Activated CD4-positive, alpha-beta T cell treated with anti-CD3 and anti-CD28 coated beads for 36 hours (primary cell): ENCODE measurements at regions not wholly inside any gene's neighbourhood (a gene's known extent, or its start where the extent isn't known, plus 50 kb on each side); places are given as distances from the start of the nearest gene placed in this dataset.

Source experiments
- ATAC-seq: fragments of 200-7000 bp; cut with Tn5 transposase; one replicate; pipeline ENCODE4 v1.10.0; 2021; ENCODE audit warnings: mild to moderate bottlenecking, moderate library complexity
- CTCF ChIA-PET: fragments of 350-600 bp; sonication (Branson Sonifier 250); formaldehyde crosslinking; loops from one replicate; lab custom pipeline; 2021; ENCODE audit warnings: antibody characterized with exemption; lab: Charles Lee
- POLR2A ChIA-PET: fragments of 350-600 bp; sonication (Branson Sonifier 250); formaldehyde crosslinking; loops from one replicate; lab custom pipeline; 2021; ENCODE audit warnings: antibody characterized with exemption, inconsistent platforms; lab: Charles Lee
- DNase-seq: peaks from one replicate; pipeline ENCODE4 v3.0.0-alpha.2; 2020
- H3K27ac Mint-ChIP-seq: one replicate; pipeline ENCODE4 v1.8.0; 2021; ENCODE audit warnings: mixed read lengths
- H3K27me3 Mint-ChIP-seq: one replicate; pipeline ENCODE4 v1.8.0; 2021; ENCODE audit warnings: mixed read lengths
- H3K36me3 Mint-ChIP-seq: one replicate; pipeline ENCODE4 v1.8.0; 2021; ENCODE audit warnings: low read depth, mixed read lengths
- H3K4me1 Mint-ChIP-seq: one replicate; pipeline ENCODE4 v1.8.0; 2021; ENCODE audit warnings: mixed read lengths
- H3K4me3 Mint-ChIP-seq: one replicate; pipeline ENCODE4 v1.8.0; 2021; ENCODE audit warnings: mild to moderate bottlenecking, moderate library complexity, mixed read lengths
- H3K9me3 Mint-ChIP-seq: one replicate; pipeline ENCODE4 v1.8.0; 2021; ENCODE audit warnings: low read depth, mixed read lengths
- intact Hi-C, 2 experiments: fragments of 100-400 bp; cut with DNase I in 1 of 2; cut with micrococcal nuclease in 1 of 2; formaldehyde crosslinking; loops; one replicate each; pipeline versions ENCODE4 v1.14.2 to v1.15.1; 2022 to 2024; cut with DNase I, micrococcal nuclease

DNA sequence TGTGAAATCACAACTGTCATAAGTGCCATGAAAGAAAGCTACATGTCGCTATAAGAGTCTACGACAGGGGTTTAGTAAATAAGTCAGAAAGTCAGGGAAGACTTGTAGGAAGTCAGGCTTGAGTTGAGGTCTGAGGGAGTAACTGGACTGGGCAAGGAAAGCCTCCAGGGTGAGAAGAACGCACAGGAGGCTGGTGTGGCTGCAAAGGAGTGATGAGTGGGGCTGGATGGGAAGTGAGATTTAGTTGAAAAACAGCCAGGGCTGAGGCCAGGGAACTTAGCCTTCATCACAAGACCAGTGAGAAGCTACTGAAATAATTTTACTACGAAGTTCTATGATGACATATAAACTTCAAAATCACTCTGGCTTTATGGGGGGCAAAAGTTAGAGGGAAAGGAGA is 763.7 kb upstream of the PHF14 start:
- ChIA-PET CTCF (no interaction called here), POLR2A (no interaction called here)
- Mint-ChIP-seq H3K4me3 (no peak overlapping the region), H3K9me3 (no peaks in the 10 kb centered on the region), H3K27me3 (no peaks in the 10 kb centered on the region), H3K27ac (no peak overlapping the region), H3K36me3 (no peaks in the 10 kb centered on the region), H3K4me1 (no peaks in the 10 kb centered on the region)
- DNase-seq, result no peak
- ATAC-seq, result no peak
- intact Hi-C loops, result no loop called here

DNA sequence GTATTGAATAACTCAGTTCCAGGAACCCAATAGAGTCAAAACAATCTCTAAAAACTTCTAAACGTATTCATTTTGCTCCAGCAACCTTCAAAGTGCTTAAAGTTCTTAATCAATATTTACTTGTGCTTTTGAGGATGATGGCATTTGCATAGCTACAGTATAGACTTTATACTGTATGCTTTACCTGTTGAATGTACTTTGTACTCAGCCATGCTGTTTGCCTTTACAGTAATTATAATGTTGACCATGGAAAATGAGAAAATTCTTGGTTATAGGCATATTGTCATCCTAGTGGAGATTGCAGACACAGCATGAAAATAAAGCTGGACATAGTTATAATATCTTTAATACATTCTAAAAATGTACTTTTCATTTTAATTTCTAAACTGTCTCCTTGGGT is 762.7 kb upstream of the PHF14 start:
- Mint-ChIP-seq H3K27me3 (no peaks in the 10 kb centered on the region), H3K4me3 (no peak overlapping the region), H3K27ac (no peak overlapping the region), H3K4me1 (no peaks in the 10 kb centered on the region), H3K9me3 (no peaks in the 10 kb centered on the region), H3K36me3 (no peaks in the 10 kb centered on the region)
- ATAC-seq, result no peak
- ChIA-PET POLR2A (no interaction called here), CTCF (no interaction called here)
- intact Hi-C loops, result no loop called here
- DNase-seq, result no peak

DNA sequence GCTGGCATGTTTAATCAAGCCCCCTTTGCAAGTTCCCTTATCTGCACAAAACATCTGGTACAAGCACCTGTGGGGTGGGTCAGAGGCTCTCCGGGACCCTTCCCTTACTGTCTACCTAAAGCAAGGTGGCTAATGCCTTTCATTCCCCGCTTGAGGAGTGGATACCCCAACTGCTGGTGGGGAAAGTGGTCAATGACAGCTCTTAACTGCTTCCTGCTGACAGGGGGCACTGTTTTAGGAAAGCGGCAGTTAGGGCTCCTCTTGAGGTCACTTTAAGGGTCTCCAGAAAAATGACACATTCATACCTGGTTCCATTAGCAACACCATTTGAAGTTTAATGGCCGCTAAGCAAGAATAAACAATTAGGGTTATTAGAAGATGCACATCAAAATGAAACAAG is 761.8 kb upstream of the PHF14 start:
- peaks cover 3% of the 10 kb centered on the region for H3K9me3 Mint-ChIP-seq
- intact Hi-C loops, result no loop called here
- CTCF ChIA-PET, result no interaction called here
- no peak overlapping the region for H3K27ac Mint-ChIP-seq
- ATAC-seq (no peak), DNase-seq (no peak)
- H3K27me3 Mint-ChIP-seq, result no peaks in the 10 kb centered on the region
- no peaks in the 10 kb centered on the region for H3K4me1 Mint-ChIP-seq
- H3K4me3 Mint-ChIP-seq, result no peak overlapping the region
- POLR2A ChIA-PET, result no interaction called here
- H3K36me3 Mint-ChIP-seq, result no peaks in the 10 kb centered on the region

DNA sequence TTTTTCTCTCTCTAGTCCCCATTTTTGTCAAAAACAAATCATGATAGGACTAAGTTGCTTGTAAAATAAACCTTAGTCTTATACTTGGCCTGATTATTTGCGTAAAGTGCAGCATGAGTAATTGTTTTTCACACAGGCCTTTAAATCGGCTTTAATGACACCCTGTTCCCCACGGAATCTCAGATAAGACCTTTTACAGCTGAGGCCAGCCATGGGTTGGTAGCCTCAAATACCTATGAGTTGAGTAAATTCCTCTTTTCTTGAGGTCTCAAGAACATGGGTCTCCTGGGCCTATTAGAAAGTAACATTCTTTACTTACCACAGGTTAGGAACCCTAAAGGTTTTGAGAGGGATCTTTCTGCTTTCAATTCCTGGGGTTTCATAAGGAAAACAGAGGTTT is 761.0 kb upstream of the PHF14 start:
- intact Hi-C loops, result no loop called here
- ChIA-PET POLR2A (no interaction called here), CTCF (no interaction called here)
- Mint-ChIP-seq H3K27me3 (no peaks in the 10 kb centered on the region), H3K4me1 (no peaks in the 10 kb centered on the region), H3K4me3 (no peak overlapping the region), H3K27ac (no peak overlapping the region), H3K9me3 (peaks cover 3% of the 10 kb centered on the region), H3K36me3 (no peaks in the 10 kb centered on the region)
- DNase-seq (no peak), ATAC-seq (no peak)

DNA sequence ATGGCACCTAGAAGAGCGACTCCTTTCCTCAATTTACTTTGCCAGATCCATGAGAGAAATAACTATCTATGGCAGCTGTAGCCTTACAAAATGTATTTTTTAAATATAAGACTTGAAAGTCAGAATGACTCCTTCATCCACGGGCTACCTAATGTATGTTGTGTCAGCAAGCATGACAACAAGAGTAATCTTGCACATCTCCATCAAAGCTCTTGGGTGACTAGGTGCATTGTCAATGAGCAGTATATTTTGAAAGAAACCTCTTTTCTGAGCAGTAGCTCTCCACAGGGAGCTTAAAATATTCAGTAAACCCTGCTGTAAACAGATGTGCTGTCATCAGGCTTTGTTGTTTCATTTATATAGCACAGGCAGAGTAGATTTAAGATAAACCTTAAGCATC is 757.2 kb upstream of the PHF14 start:
- H3K27ac Mint-ChIP-seq, result no peak overlapping the region
- DNase-seq, result no peak
- no peak overlapping the region for H3K4me3 Mint-ChIP-seq
- no peaks in the 10 kb centered on the region for H3K27me3 Mint-ChIP-seq
- CTCF ChIA-PET, result no interaction called here
- POLR2A ChIA-PET, result no interaction called here
- no peaks in the 10 kb centered on the region for H3K4me1 Mint-ChIP-seq
- intact Hi-C loops, result no loop called here
- peaks cover 5% of the 10 kb centered on the region for H3K9me3 Mint-ChIP-seq
- ATAC-seq, result no peak
- no peaks in the 10 kb centered on the region for H3K36me3 Mint-ChIP-seq

DNA sequence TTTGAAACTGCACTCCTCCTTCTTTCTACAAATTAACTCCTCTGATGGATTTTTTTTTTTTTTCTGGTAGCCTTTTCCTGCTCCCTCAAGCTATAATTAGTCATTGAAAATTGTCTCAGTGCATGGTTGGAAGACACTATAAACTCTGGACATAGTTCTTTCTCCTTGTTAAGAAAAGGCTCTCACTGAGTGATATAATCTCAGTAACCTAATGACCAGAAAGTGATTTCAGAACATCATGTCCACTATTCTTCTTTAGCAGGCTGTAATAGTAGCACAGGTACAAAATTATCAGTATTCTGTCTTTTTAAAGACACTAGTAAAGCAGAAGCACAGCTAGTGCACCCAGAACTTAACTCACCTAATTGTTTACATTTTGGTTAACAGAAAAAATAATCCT is 752.6 kb upstream of the PHF14 start:
- H3K27me3 Mint-ChIP-seq, result no peaks in the 10 kb centered on the region
- no peak for DNase-seq
- ATAC-seq, result no peak
- H3K4me1 Mint-ChIP-seq, result no peaks in the 10 kb centered on the region
- intact Hi-C loops, result no loop called here
- ChIA-PET CTCF (no interaction called here), POLR2A (no interaction called here)
- H3K36me3 Mint-ChIP-seq, result no peaks in the 10 kb centered on the region
- no peak overlapping the region for H3K4me3 Mint-ChIP-seq
- peaks cover 6% of the 10 kb centered on the region for H3K9me3 Mint-ChIP-seq
- H3K27ac Mint-ChIP-seq, result no peak overlapping the region

DNA sequence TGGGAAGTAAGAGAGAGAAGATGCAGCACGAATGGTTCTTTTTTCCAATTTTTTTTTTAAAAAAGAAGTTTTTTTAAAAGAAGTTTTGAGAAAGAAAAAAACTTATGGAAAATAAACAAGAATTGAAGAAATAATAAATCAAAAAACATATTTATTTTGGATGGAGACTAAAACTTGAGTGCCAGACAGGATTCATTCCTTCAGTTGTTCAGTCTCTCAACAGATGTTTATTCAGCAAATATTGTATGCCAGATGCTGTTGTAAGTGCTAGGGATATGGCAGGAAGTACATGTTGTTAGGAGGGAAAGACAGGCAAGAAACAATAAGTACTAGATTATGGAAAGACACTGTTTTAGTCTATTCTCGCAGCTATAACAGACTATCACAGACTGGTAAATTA is 750.7 kb upstream of the PHF14 start:
- no peaks in the 10 kb centered on the region for H3K27me3 Mint-ChIP-seq
- H3K4me1 Mint-ChIP-seq, result no peaks in the 10 kb centered on the region
- H3K36me3 Mint-ChIP-seq, result no peaks in the 10 kb centered on the region
- intact Hi-C loops, result no loop called here
- POLR2A ChIA-PET, result no interaction called here
- peaks cover 5% of the 10 kb centered on the region for H3K9me3 Mint-ChIP-seq
- H3K4me3 Mint-ChIP-seq, result no peak overlapping the region
- CTCF ChIA-PET, result no interaction called here
- no peak for DNase-seq
- H3K27ac Mint-ChIP-seq, result no peak overlapping the region
- no peak for ATAC-seq

DNA sequence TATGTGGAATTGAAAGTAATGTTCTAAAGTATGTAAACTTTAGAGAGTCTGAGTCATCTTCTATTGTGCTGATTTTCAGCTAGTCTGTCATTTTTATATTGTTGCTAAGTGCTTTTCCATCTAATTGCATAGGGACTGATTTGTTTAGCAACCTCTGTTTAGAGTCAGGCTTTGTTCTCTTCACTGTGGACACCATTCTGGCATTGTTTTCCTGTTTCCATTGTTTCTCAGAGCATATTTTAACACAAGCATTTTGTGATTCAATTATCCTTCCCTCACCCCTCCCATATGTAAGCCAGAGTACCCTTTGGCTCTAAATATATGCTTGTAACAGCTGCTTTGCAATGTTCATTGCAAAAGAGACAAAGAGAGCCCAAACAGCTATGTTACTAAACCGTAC is 748.4 kb upstream of the PHF14 start:
- DNase-seq, result no peak
- Mint-ChIP-seq H3K9me3 (peaks cover 5% of the 10 kb centered on the region), H3K27me3 (no peaks in the 10 kb centered on the region), H3K27ac (no peak overlapping the region), H3K4me1 (no peaks in the 10 kb centered on the region), H3K4me3 (no peak overlapping the region), H3K36me3 (no peaks in the 10 kb centered on the region)
- ChIA-PET POLR2A (no interaction called here), CTCF (interaction anchor here (0.6 to 0.7 kb wide), 2 partner anchors 164 to 1170 kb away, joined by 3 read pairs; no protein-coding TSS in a partner anchor)
- intact Hi-C loops, result no loop called here
- no peak for ATAC-seq

DNA sequence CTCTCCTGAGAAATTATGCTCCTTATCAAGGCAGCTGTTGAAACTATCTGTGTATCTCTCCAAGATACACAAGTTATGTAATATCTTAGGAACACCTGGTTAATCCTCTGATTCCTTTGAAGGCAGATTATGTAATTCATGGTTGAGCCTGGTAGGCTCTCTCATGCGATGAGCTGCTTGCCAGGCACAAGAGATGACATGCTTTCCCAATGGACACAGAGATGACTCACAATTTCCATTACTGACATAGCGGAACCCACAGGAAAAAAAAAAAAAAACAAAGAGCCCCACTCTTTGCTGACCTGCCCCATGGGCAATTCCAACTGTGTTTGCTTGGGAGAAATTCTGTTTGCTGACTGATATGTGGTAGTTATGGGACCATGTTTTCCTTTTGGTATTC is 736.4 kb upstream of the PHF14 start:
- Mint-ChIP-seq H3K4me3 (no peak overlapping the region), H3K36me3 (no peaks in the 10 kb centered on the region), H3K27ac (no peak overlapping the region), H3K27me3 (no peaks in the 10 kb centered on the region), H3K9me3 (no peaks in the 10 kb centered on the region), H3K4me1 (no peaks in the 10 kb centered on the region)
- intact Hi-C loops, result no loop called here
- no peak for ATAC-seq
- POLR2A ChIA-PET, result no interaction called here
- CTCF ChIA-PET, result interaction anchor here (0.8 kb wide), 1 partner anchor 1574 kb away, joined by 3 read pairs; no protein-coding TSS in a partner anchor
- DNase-seq, result no peak

DNA sequence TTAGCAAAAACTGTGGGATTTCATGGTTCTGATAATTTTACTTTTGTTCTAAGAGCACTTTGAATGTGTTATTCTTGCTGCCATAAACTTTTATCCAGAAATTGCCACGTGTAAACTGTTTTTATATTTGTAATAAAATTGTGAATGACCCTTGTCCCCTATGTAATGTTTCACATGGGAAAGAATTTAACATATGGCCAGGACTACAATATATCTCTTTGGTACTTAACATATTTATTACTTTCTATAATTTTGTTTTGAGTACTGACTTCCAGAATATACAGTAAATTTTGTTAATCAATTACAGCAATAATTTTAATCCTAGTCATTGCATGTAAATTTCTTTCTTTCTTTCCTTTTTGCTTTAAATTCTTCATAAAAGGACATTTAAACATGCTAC is 735.0 kb upstream of the PHF14 start:
- DNase-seq (no peak), ATAC-seq (no peak)
- Mint-ChIP-seq H3K36me3 (no peaks in the 10 kb centered on the region), H3K27me3 (no peaks in the 10 kb centered on the region), H3K27ac (no peak overlapping the region), H3K4me3 (no peak overlapping the region), H3K9me3 (no peaks in the 10 kb centered on the region), H3K4me1 (no peaks in the 10 kb centered on the region)
- intact Hi-C loops, result no loop called here
- ChIA-PET CTCF (interaction anchor here (0.8 kb wide), 1 partner anchor 16 kb away, joined by 3 read pairs; no protein-coding TSS in a partner anchor), POLR2A (no interaction called here)

DNA sequence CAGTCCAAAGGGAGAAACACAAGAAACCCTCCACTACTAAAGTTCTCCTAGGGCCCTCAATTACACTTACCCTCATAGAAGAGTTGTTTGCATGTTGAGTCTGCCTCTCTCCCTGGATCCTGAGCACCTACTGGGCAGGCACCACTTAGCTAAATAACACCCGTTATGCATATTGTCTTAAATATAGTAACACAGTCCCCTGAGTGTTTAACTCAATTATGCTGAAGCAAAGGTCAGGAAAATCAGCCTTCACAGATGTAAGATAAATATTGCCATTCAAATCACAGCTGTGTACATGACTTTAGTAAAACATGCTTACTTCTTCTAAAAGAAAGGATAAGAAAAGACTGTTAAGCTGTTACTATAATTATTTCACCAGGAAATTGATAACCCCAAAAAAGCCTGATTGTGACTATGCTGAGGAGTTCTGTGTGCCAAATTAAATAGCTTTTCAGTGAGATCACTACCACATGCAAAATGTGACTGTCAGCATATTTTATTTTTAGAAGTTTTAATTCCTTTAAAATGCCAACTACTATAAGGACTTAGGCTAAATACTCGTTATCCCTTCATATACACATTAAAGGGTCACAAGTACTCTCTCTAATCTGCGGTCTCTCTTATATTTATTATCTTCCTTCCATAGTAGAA is 733.9 kb upstream of the PHF14 start:
- POLR2A ChIA-PET, result no interaction called here
- CTCF ChIA-PET, result no interaction called here
- H3K4me3 Mint-ChIP-seq, result no peak overlapping the region
- ATAC-seq (no peak), DNase-seq (no peak)
- no peak overlapping the region for H3K27ac Mint-ChIP-seq
- H3K4me1 Mint-ChIP-seq, result no peaks in the 10 kb centered on the region
- H3K9me3 Mint-ChIP-seq, result no peaks in the 10 kb centered on the region
- intact Hi-C loops, result no loop called here
- no peaks in the 10 kb centered on the region for H3K36me3 Mint-ChIP-seq
- no peaks in the 10 kb centered on the region for H3K27me3 Mint-ChIP-seq

DNA sequence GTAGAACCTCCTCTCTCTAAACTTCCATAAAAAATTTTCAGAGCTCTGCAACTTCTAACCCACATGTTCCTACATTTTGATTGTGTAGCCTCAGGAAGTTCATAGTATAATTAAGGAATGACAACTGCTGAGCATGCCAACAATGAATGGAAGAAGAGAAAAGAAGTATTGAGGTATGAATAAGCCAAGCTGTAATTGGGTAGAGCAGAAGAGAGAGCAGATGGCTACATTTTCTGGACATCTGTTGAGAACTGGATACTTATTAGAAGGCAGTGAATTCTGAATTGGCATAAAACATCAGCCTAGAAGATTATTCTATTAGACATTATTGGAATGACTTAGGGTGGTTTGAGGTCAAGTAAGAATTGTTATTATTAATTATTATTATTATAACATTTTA is 728.3 kb upstream of the PHF14 start:
- CTCF ChIA-PET, result no interaction called here
- DNase-seq, result no peak
- no peak for ATAC-seq
- Mint-ChIP-seq H3K36me3 (no peaks in the 10 kb centered on the region), H3K4me1 (no peaks in the 10 kb centered on the region), H3K4me3 (no peak overlapping the region), H3K27ac (no peak overlapping the region), H3K27me3 (no peaks in the 10 kb centered on the region), H3K9me3 (peaks cover 12% of the 10 kb centered on the region)
- POLR2A ChIA-PET, result no interaction called here
- intact Hi-C loops, result no loop called here

DNA sequence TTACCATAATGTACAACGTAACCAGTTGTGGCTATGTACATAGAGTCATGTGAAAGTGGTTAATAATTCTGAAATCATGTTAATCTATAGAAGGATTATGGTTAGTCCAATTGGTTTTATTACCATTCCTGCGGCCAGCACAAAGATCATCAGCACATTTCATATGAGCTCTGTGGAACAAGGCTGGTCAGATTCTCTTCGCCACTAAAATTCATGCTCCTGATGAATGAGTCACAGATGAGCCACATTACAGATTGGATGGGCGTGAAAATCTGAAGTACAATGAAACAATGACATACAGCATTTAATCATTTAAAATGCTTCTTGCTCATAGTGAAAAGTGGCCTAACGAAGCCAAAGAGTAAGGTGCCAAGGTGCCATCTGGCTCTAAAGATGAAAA is 716.2 kb upstream of the PHF14 start:
- CTCF ChIA-PET, result no interaction called here
- no peaks in the 10 kb centered on the region for H3K36me3 Mint-ChIP-seq
- H3K4me3 Mint-ChIP-seq, result no peak overlapping the region
- intact Hi-C loops, result no loop called here
- POLR2A ChIA-PET, result no interaction called here
- H3K9me3 Mint-ChIP-seq, result peaks cover 2% of the 10 kb centered on the region
- no peaks in the 10 kb centered on the region for H3K27me3 Mint-ChIP-seq
- H3K4me1 Mint-ChIP-seq, result no peaks in the 10 kb centered on the region
- DNase-seq (no peak), ATAC-seq (no peak)
- no peak overlapping the region for H3K27ac Mint-ChIP-seq
